ENCODE measurements at regions not wholly inside any gene's neighbourhood (a gene's known extent, or its start where the extent isn't known, plus 50 kb on each side); places are given as distances from the start of the nearest gene placed in this dataset.

GRCh38 chr3:74360406-74360805, 254.1 kb downstream of the CNTN3 start:
- TF ChIP-seq FOXP2 (optimal IDR thresholded peaks at IDR 0.05; ENCODE audit: borderline replicate concordance, extremely low read depth, extremely low read length, insufficient read depth) (no peak), TAF1 (IDR thresholded peaks at IDR 0.05; ENCODE audit: borderline replicate concordance, insufficient read depth, low read length) (no peak), POLR2AphosphoS5 (IDR thresholded peaks at IDR 0.05; ENCODE audit: low read depth, low read length) (no peak), SIN3A (IDR thresholded peaks at IDR 0.05; ENCODE audit: borderline replicate concordance, insufficient read depth, low read length) (no peak), REST (IDR thresholded peaks at IDR 0.05; ENCODE audit: insufficient read depth in 1 of 2, low read depth in 2 of 2, low read length in 2 of 2) (no peak)

DNA sequence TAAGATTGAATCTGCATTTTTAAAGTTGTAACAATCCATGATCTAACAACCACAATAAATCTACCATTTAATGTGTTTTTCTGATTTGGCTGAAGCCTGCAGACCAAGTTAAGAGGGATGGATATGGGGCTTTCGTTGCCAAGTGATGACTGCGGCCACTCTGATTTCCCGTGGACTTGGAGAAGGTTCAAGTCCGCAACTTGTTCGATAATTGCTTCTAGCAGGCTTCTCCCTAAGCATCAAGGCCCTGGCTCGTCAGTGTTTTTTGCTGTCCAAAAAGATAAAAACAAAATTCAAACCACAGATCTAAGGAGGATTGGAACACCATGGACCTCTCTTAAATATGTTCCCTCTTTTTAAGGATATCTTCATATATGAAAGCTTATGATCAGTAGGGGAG, 256.6 kb downstream of the CNTN3 start:
- no peak for TF ChIP-seq TAF1 (IDR thresholded peaks at IDR 0.05; ENCODE audit: borderline replicate concordance, insufficient read depth, low read length)
- TF ChIP-seq POLR2AphosphoS5 (IDR thresholded peaks at IDR 0.05; ENCODE audit: low read depth, low read length), result no peak
- no peak for TF ChIP-seq FOXP2 (optimal IDR thresholded peaks at IDR 0.05; ENCODE audit: borderline replicate concordance, extremely low read depth, extremely low read length, insufficient read depth)

DNA sequence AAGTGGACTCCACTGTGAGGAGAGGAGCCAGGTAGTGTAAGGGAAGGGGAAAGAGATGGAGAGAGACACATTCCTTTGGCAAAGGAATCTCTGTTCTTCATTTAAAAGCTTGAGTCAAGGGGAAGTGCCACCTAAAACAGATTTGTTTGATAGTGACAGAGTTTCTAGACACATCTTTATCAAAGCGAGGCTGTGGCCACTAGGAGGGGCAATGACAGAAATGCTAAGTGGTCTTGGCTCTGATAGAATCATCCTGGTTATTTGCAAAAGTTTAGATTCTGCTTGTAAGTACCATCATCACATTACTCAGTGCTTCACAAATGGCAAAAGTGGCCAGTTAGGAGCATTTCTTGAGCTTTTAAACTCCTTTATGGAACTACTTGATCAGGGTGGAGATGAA, 261.4 kb downstream of the CNTN3 start:
- TF ChIP-seq FOXP2 (optimal IDR thresholded peaks at IDR 0.05; ENCODE audit: borderline replicate concordance, extremely low read depth, extremely low read length, insufficient read depth), result no peak
- TF ChIP-seq TAF1 (IDR thresholded peaks at IDR 0.05; ENCODE audit: borderline replicate concordance, insufficient read depth, low read length), result no peak
- no peak for TF ChIP-seq SIN3A (IDR thresholded peaks at IDR 0.05; ENCODE audit: borderline replicate concordance, insufficient read depth, low read length)
- no peak for TF ChIP-seq POLR2AphosphoS5 (IDR thresholded peaks at IDR 0.05; ENCODE audit: low read depth, low read length)
- no peak for TF ChIP-seq REST (IDR thresholded peaks at IDR 0.05; ENCODE audit: insufficient read depth in 1 of 2, low read depth in 2 of 2, low read length in 2 of 2)

DNA sequence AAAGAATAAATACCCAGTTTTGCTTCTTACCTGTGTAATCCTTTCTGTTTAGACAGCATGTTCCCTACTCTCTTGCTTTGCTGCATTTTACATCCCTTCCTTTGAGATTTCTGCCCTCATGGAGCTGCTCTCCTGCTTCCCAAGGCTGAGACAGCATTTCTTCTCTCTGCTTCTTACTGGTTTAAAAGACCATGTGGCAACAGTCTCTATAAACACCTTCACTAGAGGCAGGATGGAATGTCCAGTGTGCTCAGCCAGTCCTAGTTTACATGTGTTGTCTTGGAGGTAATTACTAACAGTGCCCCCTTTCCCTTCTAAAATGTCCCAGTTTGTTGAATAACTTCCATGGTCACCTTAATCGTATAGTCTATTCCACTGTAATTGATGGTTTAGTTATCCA, 262.3 kb downstream of the CNTN3 start:
- TF ChIP-seq SIN3A (IDR thresholded peaks at IDR 0.05; ENCODE audit: borderline replicate concordance, insufficient read depth, low read length), result no peak
- TF ChIP-seq POLR2AphosphoS5 (IDR thresholded peaks at IDR 0.05; ENCODE audit: low read depth, low read length), result no peak
- TF ChIP-seq FOXP2 (optimal IDR thresholded peaks at IDR 0.05; ENCODE audit: borderline replicate concordance, extremely low read depth, extremely low read length, insufficient read depth), result no peak
- TF ChIP-seq REST (IDR thresholded peaks at IDR 0.05; ENCODE audit: insufficient read depth in 1 of 2, low read depth in 2 of 2, low read length in 2 of 2), result no peak
- TF ChIP-seq TAF1 (IDR thresholded peaks at IDR 0.05; ENCODE audit: borderline replicate concordance, insufficient read depth, low read length), result no peak

DNA sequence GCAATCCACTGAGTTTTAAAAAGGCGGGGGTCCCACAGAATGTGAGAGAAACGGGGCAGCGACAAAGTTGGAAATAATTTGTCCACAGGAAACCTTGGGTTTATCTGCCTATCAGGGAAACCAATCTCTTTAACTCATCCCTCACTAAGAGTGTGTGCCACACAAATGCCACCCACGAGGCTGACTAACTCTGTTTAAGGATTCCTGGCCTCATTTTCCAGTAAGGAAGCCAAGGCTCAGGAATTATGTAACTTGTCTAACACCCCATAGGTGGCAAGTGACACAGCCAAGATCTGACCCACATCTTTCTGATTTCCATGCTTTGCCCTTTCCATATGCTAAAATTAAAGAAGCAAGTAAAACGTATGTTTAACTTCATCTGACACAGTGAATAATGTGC, 263.2 kb downstream of the CNTN3 start:
- TF ChIP-seq SIN3A (IDR thresholded peaks at IDR 0.05; ENCODE audit: borderline replicate concordance, insufficient read depth, low read length), result no peak
- TF ChIP-seq POLR2AphosphoS5 (IDR thresholded peaks at IDR 0.05; ENCODE audit: low read depth, low read length), result no peak
- no peak for TF ChIP-seq REST (IDR thresholded peaks at IDR 0.05; ENCODE audit: insufficient read depth in 1 of 2, low read depth in 2 of 2, low read length in 2 of 2)
- TF ChIP-seq TAF1 (IDR thresholded peaks at IDR 0.05; ENCODE audit: borderline replicate concordance, insufficient read depth, low read length), result no peak
- no peak for TF ChIP-seq FOXP2 (optimal IDR thresholded peaks at IDR 0.05; ENCODE audit: borderline replicate concordance, extremely low read depth, extremely low read length, insufficient read depth)

Data from PFSK-1 (cell line).